Osteoblast (primary cell): ENCODE measurements at regions not wholly inside any gene's neighbourhood (a gene's known extent, or its start where the extent isn't known, plus 50 kb on each side); places are given as distances from the start of the nearest gene placed in this dataset.
"Not testable (repeated sequence)": the region's sequence is repeated elsewhere in the genome, so short reads cannot be mapped to it uniquely, and the experiment has no call there.

Source experiments
- DNase-seq: peaks from one replicate; pipeline ENCODE4 v3.0.0; 2011; ENCODE audit warnings: low spot score, mixed read lengths; ENCODE audit not compliant: insufficient read length; ENCODE audit errors: missing footprints
- H2AFZ ChIP-seq: 2 replicates; pipeline ENCODE4 v1.6.0; 2011; ENCODE audit warnings: mild to moderate bottlenecking, low read length
- H3K27ac ChIP-seq: 2 replicates; pipeline ENCODE4 v1.5.1; 2011; ENCODE audit warnings: mild to moderate bottlenecking, low read depth, low read length, moderate library complexity
- H3K27me3 ChIP-seq: 2 replicates; pipeline ENCODE4 v1.6.0; 2012; ENCODE audit warnings: mild to moderate bottlenecking, control low read depth, inconsistent platforms, low read length, moderate library complexity; ENCODE audit not compliant: insufficient read depth
- H3K36me3 ChIP-seq: 2 replicates; pipeline ENCODE4 v1.5.1; 2011; ENCODE audit warnings: mild to moderate bottlenecking, low read length, control low read depth, moderate library complexity; ENCODE audit not compliant: insufficient read depth
- H3K4me1 ChIP-seq: 2 replicates; pipeline ENCODE4 v1.5.1; 2011; ENCODE audit warnings: mild to moderate bottlenecking, low read length, control low read depth, moderate library complexity; ENCODE audit not compliant: insufficient read depth
- H3K4me2 ChIP-seq: 2 replicates; pipeline ENCODE4 v1.6.0; 2011; ENCODE audit warnings: mild to moderate bottlenecking, low read length; ENCODE audit not compliant: insufficient read depth
- H3K4me3 ChIP-seq: fragments of 200-600 bp; sonication (generic); 3 replicates; pipeline ENCODE4 v1.5.1; 2012; ENCODE audit warnings: mild to moderate bottlenecking, low read length, inconsistent platforms; ENCODE audit not compliant: insufficient read depth
- H3K79me2 ChIP-seq: 2 replicates; pipeline ENCODE4 v1.6.0; 2012; ENCODE audit warnings: mild to moderate bottlenecking, low read length, control low read depth, inconsistent platforms; ENCODE audit not compliant: insufficient read depth
- H3K9me3 ChIP-seq: 2 replicates; pipeline ENCODE4 v1.5.1; 2011; ENCODE audit warnings: low read depth, low read length, control low read depth
- H4K20me1 ChIP-seq: 2 replicates; pipeline ENCODE4 v1.6.0; 2012; ENCODE audit warnings: mild to moderate bottlenecking, low read length, control low read depth; ENCODE audit not compliant: insufficient read depth
- TF ChIP-seq, protein P1 (sequence below): IDR thresholded peaks from 2 replicates; pipeline ENCODE4 v1.5.1; 2011; ENCODE audit warnings: mild to moderate bottlenecking, low read depth, low read length, moderate library complexity; ENCODE audit errors: extremely low read depth

- H3K4me2 ChIP-seq, result no peak overlapping the region
- no peaks in the 10 kb centered on the region for H3K36me3 ChIP-seq
- TF ChIP-seq, protein P1, sequence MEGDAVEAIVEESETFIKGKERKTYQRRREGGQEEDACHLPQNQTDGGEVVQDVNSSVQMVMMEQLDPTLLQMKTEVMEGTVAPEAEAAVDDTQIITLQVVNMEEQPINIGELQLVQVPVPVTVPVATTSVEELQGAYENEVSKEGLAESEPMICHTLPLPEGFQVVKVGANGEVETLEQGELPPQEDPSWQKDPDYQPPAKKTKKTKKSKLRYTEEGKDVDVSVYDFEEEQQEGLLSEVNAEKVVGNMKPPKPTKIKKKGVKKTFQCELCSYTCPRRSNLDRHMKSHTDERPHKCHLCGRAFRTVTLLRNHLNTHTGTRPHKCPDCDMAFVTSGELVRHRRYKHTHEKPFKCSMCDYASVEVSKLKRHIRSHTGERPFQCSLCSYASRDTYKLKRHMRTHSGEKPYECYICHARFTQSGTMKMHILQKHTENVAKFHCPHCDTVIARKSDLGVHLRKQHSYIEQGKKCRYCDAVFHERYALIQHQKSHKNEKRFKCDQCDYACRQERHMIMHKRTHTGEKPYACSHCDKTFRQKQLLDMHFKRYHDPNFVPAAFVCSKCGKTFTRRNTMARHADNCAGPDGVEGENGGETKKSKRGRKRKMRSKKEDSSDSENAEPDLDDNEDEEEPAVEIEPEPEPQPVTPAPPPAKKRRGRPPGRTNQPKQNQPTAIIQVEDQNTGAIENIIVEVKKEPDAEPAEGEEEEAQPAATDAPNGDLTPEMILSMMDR, result no peak
- H2AFZ ChIP-seq, result no peak overlapping the region
- DNase-seq, result no peak
- no peaks in the 10 kb centered on the region for H4K20me1 ChIP-seq
- no peaks in the 10 kb centered on the region for H3K9me3 ChIP-seq
- no peaks in the 10 kb centered on the region for H3K27me3 ChIP-seq
- H3K27ac ChIP-seq, result no peak overlapping the region
- H3K4me1 ChIP-seq, result no peaks in the 10 kb centered on the region
- H3K79me2 ChIP-seq, result no peaks in the 10 kb centered on the region
- H3K4me3 ChIP-seq, result no peak overlapping the region
Measured at GRCh38 chrX:139008185-139008584, 296.7 kb upstream of the FGF13 start.

GRCh38 chrX:139003856-139004527, 292.5 kb upstream of the FGF13 start:
- H3K36me3 ChIP-seq, result not testable (repeated sequence)

GRCh38 chrX:139002319-139002718, 290.8 kb upstream of the FGF13 start:
- no peaks in the 10 kb centered on the region for H3K4me1 ChIP-seq
- H3K27ac ChIP-seq, result no peak overlapping the region
- no peaks in the 10 kb centered on the region for H3K36me3 ChIP-seq
- no peaks in the 10 kb centered on the region for H3K27me3 ChIP-seq
- no peaks in the 10 kb centered on the region for H4K20me1 ChIP-seq
- H3K4me3 ChIP-seq, result no peak overlapping the region
- no peaks in the 10 kb centered on the region for H3K9me3 ChIP-seq
- no peaks in the 10 kb centered on the region for H3K79me2 ChIP-seq
- H2AFZ ChIP-seq, result no peak overlapping the region
- DNase-seq, result no peak
- no peak overlapping the region for H3K4me2 ChIP-seq
- TF ChIP-seq, protein P1, result no peak

More at GRCh38 chrX:139003856-139004527, 292.5 kb upstream of the FGF13 start:
- not testable (repeated sequence) for H3K27ac ChIP-seq, H3K9me3 ChIP-seq, H3K4me3 ChIP-seq, H3K4me2 ChIP-seq, H4K20me1 ChIP-seq, H2AFZ ChIP-seq, H3K27me3 ChIP-seq, H3K4me1 ChIP-seq, DNase-seq, H3K79me2 ChIP-seq

GRCh38 chrX:138996268-138996667, 284.8 kb upstream of the FGF13 start:
- Histone ChIP-seq H3K9me3 (no peaks in the 10 kb centered on the region), H3K4me2 (no peak overlapping the region), H3K4me1 (no peaks in the 10 kb centered on the region), H3K27ac (no peak overlapping the region), H3K79me2 (no peaks in the 10 kb centered on the region), H4K20me1 (no peaks in the 10 kb centered on the region), H3K4me3 (no peak overlapping the region), H3K27me3 (no peaks in the 10 kb centered on the region), H2AFZ (no peak overlapping the region), H3K36me3 (no peaks in the 10 kb centered on the region)
- no peak for DNase-seq
- TF ChIP-seq, protein P1, result no peak
